ENCODE measurements at regions not wholly inside any gene's neighbourhood (a gene's known extent, or its start where the extent isn't known, plus 50 kb on each side); places are given as distances from the start of the nearest gene placed in this dataset.

DNA sequence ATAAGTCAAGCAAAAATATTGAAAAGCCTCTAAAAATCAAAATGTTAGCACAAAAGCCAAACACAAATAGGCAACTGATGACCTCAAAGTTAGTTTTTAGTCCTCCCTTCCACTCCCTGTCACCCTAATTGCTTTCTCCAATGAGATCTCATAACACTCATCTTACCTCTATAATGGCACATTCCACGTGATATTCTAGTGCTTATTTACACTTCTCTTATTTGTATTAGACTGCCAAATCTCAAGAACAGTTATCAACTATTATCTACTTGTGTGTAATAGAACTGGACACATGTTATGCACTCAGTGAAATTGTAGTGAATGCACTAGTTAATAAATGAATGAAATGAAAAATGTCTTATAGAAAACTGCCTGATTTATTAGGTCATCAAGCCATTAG is 55.5 kb upstream of the AVPR1A start:
- TF ChIP-seq CTCF (IDR thresholded peaks at IDR 0.05; ENCODE audit: borderline replicate concordance, insufficient read depth, low read depth, low read length): no peak
- H3K4me3 ChIP-seq (ENCODE audit: low read depth, low read length): no peak overlapping the region
